ENCODE measurements at regions not wholly inside any gene's neighbourhood (a gene's known extent, or its start where the extent isn't known, plus 50 kb on each side); places are given as distances from the start of the nearest gene placed in this dataset.

- TF ChIP-seq CTCF (IDR thresholded peaks at IDR 0.05) (no peak), POLR2AphosphoS5 (IDR thresholded peaks at IDR 0.05; ENCODE audit: insufficient read depth in 1 of 2, low read depth in 1 of 2) (no peak)
These were observed 312.3 kb downstream of the PRL start for GRCh38 chr6:21984561-21984960.
